Chondrocyte (in vitro differentiated cells): ENCODE measurements at regions not wholly inside any gene's neighbourhood (a gene's known extent, or its start where the extent isn't known, plus 50 kb on each side); places are given as distances from the start of the nearest gene placed in this dataset.

Experiments used
- DNase-seq: peaks from one replicate; pipeline ENCODE4 v3.0.0; 2021; ENCODE audit warnings: mixed read lengths, low spot score
- H3K27ac Mint-ChIP-seq: one replicate; pipeline ENCODE4 v1.8.0; 2021; ENCODE audit warnings: mild to moderate bottlenecking, moderate library complexity, mixed read lengths; ENCODE audit not compliant: unreplicated experiment
- H3K27me3 Mint-ChIP-seq: 2 replicates; pipeline ENCODE4 v1.8.0; 2021; ENCODE audit warnings: low read depth, mixed read lengths
- H3K36me3 Mint-ChIP-seq: 2 replicates; pipeline ENCODE4 v1.8.0; 2021; ENCODE audit warnings: low read depth, mixed read lengths
- H3K4me1 Mint-ChIP-seq: 2 replicates; pipeline ENCODE4 v1.8.0; 2021; ENCODE audit warnings: low read depth, mild to moderate bottlenecking, mixed read lengths
- H3K4me3 Mint-ChIP-seq: one replicate; pipeline ENCODE4 v1.8.0; 2021; ENCODE audit warnings: mild to moderate bottlenecking, moderate library complexity, mixed read lengths; ENCODE audit not compliant: unreplicated experiment
- H3K9me3 Mint-ChIP-seq: 2 replicates; pipeline ENCODE4 v1.8.0; 2021; ENCODE audit warnings: low read depth, mixed read lengths
- CTCF ChIP-seq: fragments of 200-600 bp; sonication (generic); IDR thresholded peaks from 2 replicates; pipeline ENCODE4 v1.5.0; 2021; ENCODE audit warnings: antibody characterized with exemption, mild to moderate bottlenecking, moderate library complexity

DNA sequence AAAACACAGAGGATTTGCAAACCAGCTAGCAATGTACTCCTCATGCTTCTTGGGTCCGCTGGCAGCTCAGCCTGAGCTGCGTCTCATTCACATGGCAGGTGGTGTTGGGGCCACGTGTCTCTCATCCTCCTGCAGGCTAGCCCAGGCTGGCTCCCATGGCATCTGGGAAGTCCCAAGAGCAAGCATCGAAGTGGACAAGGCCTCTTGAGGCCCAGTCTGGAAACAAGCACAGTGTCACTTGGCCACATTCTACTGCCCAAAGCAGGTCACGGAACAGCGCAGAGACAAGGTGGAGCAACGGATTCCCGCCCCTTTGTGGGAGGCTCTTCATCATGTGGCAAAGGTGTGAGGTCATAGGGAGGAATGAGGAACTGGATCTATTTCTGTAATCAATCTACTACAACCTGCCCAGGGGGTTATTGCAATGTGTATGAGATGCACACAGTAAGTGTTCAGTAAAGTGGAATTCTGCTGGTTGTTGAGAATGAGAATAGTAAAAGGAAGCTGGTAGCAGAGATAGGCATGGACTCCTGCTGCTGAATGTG lies 128.3 kb downstream of the TPRA1 start:
- Mint-ChIP-seq H3K36me3 (no peaks in the 10 kb centered on the region), H3K27me3 (peaks cover 51% of the 10 kb centered on the region), H3K4me1 (peaks cover 2% of the 10 kb centered on the region), H3K9me3 (no peaks in the 10 kb centered on the region), H3K4me3 (no peak overlapping the region), H3K27ac (no peak overlapping the region)
- no peak for DNase-seq
- no peak for TF ChIP-seq CTCF

- TF ChIP-seq CTCF, result no peak
- peaks cover 9% of the 10 kb centered on the region for H3K4me1 Mint-ChIP-seq
- H3K4me3 Mint-ChIP-seq, result no peak overlapping the region
- H3K9me3 Mint-ChIP-seq, result no peaks in the 10 kb centered on the region
- no peaks in the 10 kb centered on the region for H3K36me3 Mint-ChIP-seq
- H3K27ac Mint-ChIP-seq, result no peak overlapping the region
- peaks cover 52% of the 10 kb centered on the region for H3K27me3 Mint-ChIP-seq
- peak; percentile 44 for DNase-seq
These were observed 129.1 kb downstream of the TPRA1 start for GRCh38 chr3:127461286-127461910.

GRCh38 chr3:127459891-127460290 lies 130.6 kb downstream of the TPRA1 start:
- H3K4me3 Mint-ChIP-seq, result no peak overlapping the region
- H3K4me1 Mint-ChIP-seq, result peaks cover 19% of the 10 kb centered on the region
- H3K9me3 Mint-ChIP-seq, result no peaks in the 10 kb centered on the region
- H3K36me3 Mint-ChIP-seq, result no peaks in the 10 kb centered on the region
- H3K27me3 Mint-ChIP-seq, result peaks cover 45% of the 10 kb centered on the region
- DNase-seq, result peak; percentile 32
- no peak overlapping the region for H3K27ac Mint-ChIP-seq
- no peak for TF ChIP-seq CTCF

GRCh38 chr3:127458696-127459604 lies 131.6 kb downstream of the TPRA1 start:
- Mint-ChIP-seq H3K27me3 (peaks cover 44% of the 10 kb centered on the region), H3K4me3 (no peak overlapping the region), H3K9me3 (no peaks in the 10 kb centered on the region), H3K27ac (no peak overlapping the region), H3K36me3 (no peaks in the 10 kb centered on the region), H3K4me1 (peaks cover 19% of the 10 kb centered on the region)
- DNase-seq, result peak; percentile 55
- no peak for TF ChIP-seq CTCF

- TF ChIP-seq CTCF, result no peak
- H3K4me3 Mint-ChIP-seq, result peak overlapping the region; percentile 49
- H3K27me3 Mint-ChIP-seq, result peaks cover 51% of the 10 kb centered on the region
- H3K36me3 Mint-ChIP-seq, result no peaks in the 10 kb centered on the region
- H3K4me1 Mint-ChIP-seq, result peaks cover 19% of the 10 kb centered on the region
- H3K27ac Mint-ChIP-seq, result no peak overlapping the region
- peak; percentile 36 for DNase-seq
- H3K9me3 Mint-ChIP-seq, result no peaks in the 10 kb centered on the region
These were observed 132.9 kb downstream of the TPRA1 start for GRCh38 chr3:127457546-127458145.
